Erythroblast (primary cell): ENCODE measurements at regions not wholly inside any gene's neighbourhood (a gene's known extent, or its start where the extent isn't known, plus 50 kb on each side); places are given as distances from the start of the nearest gene placed in this dataset.

Experiments used
- DNase-seq, 2 experiments: peaks; one replicate each; lab custom pipeline; 2025; lab: John Stamatoyannopoulos, UW
- GATA1 ChIP-seq: IDR thresholded peaks from 2 replicates; pipeline ENCODE4 v1.6.1; 2011; ENCODE audit warnings: low read depth, mild to moderate bottlenecking, control low read depth, low read length, moderate library complexity
- POLR2A ChIP-seq: IDR thresholded peaks from 2 replicates; pipeline ENCODE4 v1.6.1; 2011; ENCODE audit warnings: mild to moderate bottlenecking, low read length

GRCh38 chr16:50945171-50945570 is 203.3 kb downstream of the CYLD start:
- DNase-seq = no peak
- TF ChIP-seq GATA1 = no peak

GRCh38 chr16:50944436-50944835 is 202.6 kb downstream of the CYLD start:
- TF ChIP-seq POLR2A (no peak), GATA1 (no peak)
- no peak for DNase-seq

GRCh38 chr16:50944033-50944432 is 202.1 kb downstream of the CYLD start:
- DNase-seq = no peak
- TF ChIP-seq GATA1 = no peak

GRCh38 chr16:50942143-50942542 is 200.3 kb downstream of the CYLD start:
- no peak for DNase-seq
- TF ChIP-seq GATA1 = no peak
- TF ChIP-seq POLR2A = no peak

GRCh38 chr16:50941681-50942080 is 199.8 kb downstream of the CYLD start:
- DNase-seq = no peak
- no peak for TF ChIP-seq GATA1
- no peak for TF ChIP-seq POLR2A

- TF ChIP-seq POLR2A (no peak), GATA1 (no peak)
- no peak for DNase-seq
Observed at GRCh38 chr16:50940275-50940854, 198.5 kb downstream of the CYLD start.

GRCh38 chr16:50939356-50939755 is 197.5 kb downstream of the CYLD start:
- no peak for TF ChIP-seq GATA1
- no peak for TF ChIP-seq POLR2A
- no peak for DNase-seq

- no peak for DNase-seq
- TF ChIP-seq POLR2A (no peak), GATA1 (no peak)
Observed at GRCh38 chr16:50938932-50939331, 197.0 kb downstream of the CYLD start.

GRCh38 chr16:50933262-50933661 is 191.4 kb downstream of the CYLD start:
- DNase-seq = no peak
- TF ChIP-seq GATA1 (no peak), POLR2A (no peak)

- no peak for DNase-seq
- TF ChIP-seq GATA1 (no peak), POLR2A (no peak)
Observed at GRCh38 chr16:50932348-50932935, 190.6 kb downstream of the CYLD start.

- no peak for TF ChIP-seq POLR2A
- no peak for TF ChIP-seq GATA1
- DNase-seq = no peak
Observed at GRCh38 chr16:50928065-50928464, 186.2 kb downstream of the CYLD start.

GRCh38 chr16:50925758-50926357 is 184.0 kb downstream of the CYLD start:
- TF ChIP-seq POLR2A = no peak
- no peak for TF ChIP-seq GATA1
- DNase-seq = no peak

GRCh38 chr16:50924759-50925545 is 183.1 kb downstream of the CYLD start:
- DNase-seq = no peak
- TF ChIP-seq POLR2A (no peak), GATA1 (no peak)

GRCh38 chr16:50917950-50918703 is 176.2 kb downstream of the CYLD start:
- no peak for DNase-seq
- TF ChIP-seq GATA1 (no peak), POLR2A (no peak)
